Activated naive CD4-positive, alpha-beta T cell treated with anti-CD3 and anti-CD28 coated beads, Interleukin-2, amount 50 U/mL, for 72 hours (primary cell): ENCODE measurements at regions not wholly inside any gene's neighbourhood (a gene's known extent, or its start where the extent isn't known, plus 50 kb on each side); places are given as distances from the start of the nearest gene placed in this dataset.

Source experiments
- ATAC-seq, 2 donors: fragments of 150-1000 bp; cut with Tn5 transposase; 2 replicates each; pipeline ENCODE4 v1.10.0; 2021; ENCODE audit warnings: mild to moderate bottlenecking in 2 of 2, moderate library complexity in 2 of 2
- DNase-seq, 2 donors: peaks; one replicate each; pipeline ENCODE4 v3.0.0; 2021 to 2022; ENCODE audit warnings: low spot score in 2 of 2
- H3K27ac Mint-ChIP-seq, 2 donors: one replicate each; pipeline ENCODE4 v1.8.0; 2022; ENCODE audit warnings: mild to moderate bottlenecking in 2 of 2, mixed read lengths in 2 of 2
- H3K36me3 Mint-ChIP-seq, 2 donors: one replicate each; pipeline ENCODE4 v1.8.0; 2022; ENCODE audit warnings: mixed read lengths in 2 of 2
- H3K9me3 Mint-ChIP-seq, 2 donors: one replicate each; pipeline ENCODE4 v1.8.0; 2022; ENCODE audit warnings: mixed read lengths in 2 of 2

GRCh38 chr12:28876196-28876798 lies 272.8 kb upstream of the FAR2 start:
- no peak for DNase-seq
- H3K27ac Mint-ChIP-seq = no peak overlapping the region
- no peaks in the 10 kb centered on the region for H3K36me3 Mint-ChIP-seq
- ATAC-seq = no peak
- H3K9me3 Mint-ChIP-seq = no peaks in the 10 kb centered on the region

GRCh38 chr12:28877854-28878253 lies 271.2 kb upstream of the FAR2 start:
- Mint-ChIP-seq H3K36me3 (no peaks in the 10 kb centered on the region), H3K27ac (no peak overlapping the region), H3K9me3 (no peaks in the 10 kb centered on the region)
- ATAC-seq (no peak), DNase-seq (no peak)

- no peaks in the 10 kb centered on the region for H3K36me3 Mint-ChIP-seq
- H3K27ac Mint-ChIP-seq = no peak overlapping the region
- H3K9me3 Mint-ChIP-seq = peaks cover 0 to 4% of the 10 kb centered on the region in 2 donors
- no peak for DNase-seq
- no peak for ATAC-seq
Measured at GRCh38 chr12:28878629-28879028, 270.4 kb upstream of the FAR2 start.

- ATAC-seq (no peak), DNase-seq (no peak)
- H3K9me3 Mint-ChIP-seq = peaks cover 0 to 5% of the 10 kb centered on the region in 2 donors
- no peak overlapping the region for H3K27ac Mint-ChIP-seq
- no peaks in the 10 kb centered on the region for H3K36me3 Mint-ChIP-seq
Measured at GRCh38 chr12:28879379-28879778, 269.7 kb upstream of the FAR2 start.

- no peak for ATAC-seq
- H3K9me3 Mint-ChIP-seq = peaks cover 0 to 5% of the 10 kb centered on the region in 2 donors
- H3K36me3 Mint-ChIP-seq = no peaks in the 10 kb centered on the region
- DNase-seq = no peak
- H3K27ac Mint-ChIP-seq = no peak overlapping the region
Measured at GRCh38 chr12:28882444-28882843, 266.6 kb upstream of the FAR2 start.

GRCh38 chr12:28883406-28883997 lies 265.6 kb upstream of the FAR2 start:
- Mint-ChIP-seq H3K36me3 (no peaks in the 10 kb centered on the region), H3K27ac (no peak overlapping the region)
- no peak for ATAC-seq

GRCh38 chr12:28884904-28885679 lies 264.0 kb upstream of the FAR2 start:
- Mint-ChIP-seq H3K9me3 (peaks cover 5 to 7% of the 10 kb centered on the region in 2 donors), H3K27ac (no peak overlapping the region), H3K36me3 (no peaks in the 10 kb centered on the region)
- DNase-seq (no peak), ATAC-seq (no peak)

More at GRCh38 chr12:28883406-28883997, 265.6 kb upstream of the FAR2 start:
- H3K9me3 Mint-ChIP-seq = peaks cover 0 to 5% of the 10 kb centered on the region in 2 donors
- DNase-seq = no peak

GRCh38 chr12:28885928-28886327 lies 263.1 kb upstream of the FAR2 start:
- no peak for DNase-seq
- Mint-ChIP-seq H3K36me3 (no peaks in the 10 kb centered on the region), H3K27ac (no peak overlapping the region), H3K9me3 (peaks cover 5 to 7% of the 10 kb centered on the region in 2 donors)
- ATAC-seq = no peak

GRCh38 chr12:28887461-28887990 lies 261.6 kb upstream of the FAR2 start:
- Mint-ChIP-seq H3K36me3 (no peaks in the 10 kb centered on the region), H3K9me3 (peaks cover 5 to 7% of the 10 kb centered on the region in 2 donors), H3K27ac (no peak overlapping the region)
- ATAC-seq = no peak
- no peak for DNase-seq

GRCh38 chr12:28890664-28891063 lies 258.4 kb upstream of the FAR2 start:
- Mint-ChIP-seq H3K27ac (no peak overlapping the region), H3K36me3 (no peaks in the 10 kb centered on the region), H3K9me3 (peaks cover 0 to 7% of the 10 kb centered on the region in 2 donors)
- no peak for DNase-seq
- ATAC-seq = no peak

GRCh38 chr12:28891126-28891525 lies 258.0 kb upstream of the FAR2 start:
- Mint-ChIP-seq H3K9me3 (peaks cover 0 to 7% of the 10 kb centered on the region in 2 donors), H3K27ac (no peak overlapping the region), H3K36me3 (no peaks in the 10 kb centered on the region)
- no peak for DNase-seq
- no peak for ATAC-seq

GRCh38 chr12:28893365-28893764 lies 255.7 kb upstream of the FAR2 start:
- no peak overlapping the region for H3K27ac Mint-ChIP-seq
- H3K36me3 Mint-ChIP-seq = no peaks in the 10 kb centered on the region
- DNase-seq (no peak), ATAC-seq (no peak)
- peaks cover 0 to 14% of the 10 kb centered on the region in 2 donors for H3K9me3 Mint-ChIP-seq

- Mint-ChIP-seq H3K27ac (no peak overlapping the region), H3K36me3 (no peaks in the 10 kb centered on the region), H3K9me3 (peaks cover 0 to 14% of the 10 kb centered on the region in 2 donors)
- ATAC-seq (no peak), DNase-seq (no peak)
Measured at GRCh38 chr12:28893856-28894255, 255.2 kb upstream of the FAR2 start.

- H3K27ac Mint-ChIP-seq = no peak overlapping the region
- H3K36me3 Mint-ChIP-seq = peaks cover 0 to 8% of the 10 kb centered on the region in 2 donors
- ATAC-seq = no peak
- DNase-seq = no peak
- H3K9me3 Mint-ChIP-seq = peaks cover 6 to 16% of the 10 kb centered on the region in 2 donors
Measured at GRCh38 chr12:28896421-28896820, 252.7 kb upstream of the FAR2 start.

- ATAC-seq (no peak), DNase-seq (no peak)
- Mint-ChIP-seq H3K36me3 (peaks cover 7 to 8% of the 10 kb centered on the region in 2 donors), H3K9me3 (peaks cover 13 to 16% of the 10 kb centered on the region in 2 donors), H3K27ac (no peak overlapping the region)
Measured at GRCh38 chr12:28898038-28898437, 251.0 kb upstream of the FAR2 start.

- H3K27ac Mint-ChIP-seq = no peak overlapping the region
- DNase-seq (no peak), ATAC-seq (no peak)
- H3K36me3 Mint-ChIP-seq = peaks cover 7 to 8% of the 10 kb centered on the region in 2 donors
- peaks cover 13 to 16% of the 10 kb centered on the region in 2 donors for H3K9me3 Mint-ChIP-seq
Measured at GRCh38 chr12:28899951-28900350, 249.1 kb upstream of the FAR2 start.

GRCh38 chr12:28905220-28905955 lies 243.7 kb upstream of the FAR2 start:
- no peak for ATAC-seq
- DNase-seq = no peak
- Mint-ChIP-seq H3K36me3 (peaks cover 4 to 7% of the 10 kb centered on the region in 2 donors), H3K9me3 (peaks cover 10 to 12% of the 10 kb centered on the region in 2 donors), H3K27ac (no peak overlapping the region)
